K562 (cell line): ENCODE measurements at regions not wholly inside any gene's neighbourhood (a gene's known extent, or its start where the extent isn't known, plus 50 kb on each side); places are given as distances from the start of the nearest gene placed in this dataset.

Source experiments
- ATAC-seq: fragments of 200-7000 bp; cut with Tn5 transposase; 3 replicates; pipeline ENCODE4 v1.9.1; 2020; ENCODE audit warnings: moderate library complexity
- BruUV-seq: library from RNA; stranded (reverse); fragments of 400-500 nt; replicated peaks from 2 replicates; lab custom pipeline; 2021; lab: Mats Ljungman, UMichigan
- CTCF ChIA-PET: fragments of 300-600 bp; formaldehyde crosslinking; extraction: SDS; loops from one replicate; lab custom pipeline; 2021; ENCODE audit warnings: low intra/inter-chr PET ratio; lab: Yijun Ruan, JAX
- POLR2A ChIA-PET: fragments of 300-600, 350-650 bp; sonication (Branson Sonifier 250); formaldehyde crosslinking; extraction: SDS; loops from one replicate; lab custom pipeline; 2021; ENCODE audit warnings: antibody characterized with exemption, inconsistent platforms; lab: Yijun Ruan, JAX
- DNase-seq, 4 experiments: peaks; one replicate each; pipeline versions ENCODE4 v3.0.0 to v3.0.0-alpha.2; 2011 to 2018; ENCODE audit warnings: low spot score in 3 of 4, mixed read lengths in 3 of 4; ENCODE audit errors: extremely low read depth in 1 of 4
- FAIRE-seq: peaks from 2 replicates; lab custom pipeline; 2011; peaks lifted over from hg19 to GRCh38; lab: Jason Lieb, UNC
- H2AFZ ChIP-seq: 2 replicates; pipeline ENCODE4 v1.6.0; 2011; ENCODE audit warnings: low read depth, low read length, control low read depth, inconsistent platforms
- H3K27ac ChIP-seq: fragments of 200-600 bp; 3 replicates; pipeline ENCODE4 v1.8.0; 2011; ENCODE audit warnings: low read depth, mild to moderate bottlenecking, control low read depth, inconsistent platforms, low read length, moderate library complexity, mixed read lengths; ENCODE audit errors: extremely low read depth
- H3K27me3 ChIP-seq, 2 experiments: fragments of 300-600 bp in 1 of 2; 2 replicates in 1 of 2; 3 replicates in 1 of 2; pipeline versions ENCODE4 v1.6.0 to v1.8.0; 2011; ENCODE audit warnings: inconsistent platforms in 2 of 2, low read length in 2 of 2, mild to moderate bottlenecking in 1 of 2, mixed read lengths in 1 of 2, moderate library complexity in 1 of 2; ENCODE audit not compliant: control insufficient read depth in 2 of 2, insufficient read depth in 2 of 2
- H3K36me3 ChIP-seq: fragments of 300-600 bp; 3 replicates; pipeline ENCODE4 v1.8.0; 2011; ENCODE audit warnings: mild to moderate bottlenecking, low read length, inconsistent platforms; ENCODE audit not compliant: control insufficient read depth, insufficient read depth
- H3K4me1 ChIP-seq, 2 experiments: fragments of 200-600 bp in 1 of 2; replicated peaks in 1 of 2; 2 replicates in 1 of 2; 3 replicates in 1 of 2; pipeline versions ENCODE4 v1.5.1 to v1.8.0; 2011; ENCODE audit warnings: inconsistent platforms in 2 of 2, low read length in 2 of 2, mild to moderate bottlenecking in 1 of 2, mixed read lengths in 1 of 2, moderate library complexity in 1 of 2; ENCODE audit not compliant: control insufficient read depth in 2 of 2, insufficient read depth in 2 of 2
- H3K4me2 ChIP-seq: 2 replicates; pipeline ENCODE4 v1.6.1; 2011; ENCODE audit warnings: low read length, control low read depth, inconsistent platforms, mixed read lengths; ENCODE audit not compliant: insufficient read depth
- H3K4me3 ChIP-seq: fragments of 200-600 bp; sonication (generic), shearing (Covaris generic); 2 replicates; pipeline ENCODE4 v1.5.1; 2016; ENCODE audit warnings: control low read depth, inconsistent platforms
- H3K79me2 ChIP-seq: fragments of 200-600 bp; 3 replicates; pipeline ENCODE4 v1.8.0; 2011; ENCODE audit warnings: low read length, inconsistent platforms; ENCODE audit not compliant: control insufficient read depth, insufficient read depth
- H3K9ac ChIP-seq, 2 experiments: 2 replicates each; pipeline versions ENCODE4 v1.6.0 to v1.6.1; 2011; ENCODE audit warnings: low read depth in 2 of 2, low read length in 2 of 2, control low read depth in 1 of 2, inconsistent platforms in 1 of 2, mild to moderate bottlenecking in 1 of 2, mixed read lengths in 1 of 2; ENCODE audit not compliant: insufficient read depth in 1 of 2
- H3K9me1 ChIP-seq: one replicate; pipeline ENCODE4 v1.6.0; 2011; ENCODE audit warnings: inconsistent platforms, mild to moderate bottlenecking, low read length, moderate library complexity; ENCODE audit not compliant: control insufficient read depth, insufficient read depth
- H3K9me3 ChIP-seq: replicated peaks from 2 replicates; pipeline ENCODE4 v1.5.1; 2011; ENCODE audit warnings: low read depth, low read length, inconsistent platforms; ENCODE audit not compliant: control insufficient read depth, insufficient read depth
- H4K20me1 ChIP-seq: replicated peaks from 2 replicates; pipeline ENCODE4 v1.6.1; 2011; ENCODE audit warnings: low read length, inconsistent platforms, mixed read lengths; ENCODE audit not compliant: control insufficient read depth, insufficient read depth
- CTCF ChIP-seq, 3 experiments: IDR thresholded peaks in 2 of 3; conservative IDR thresholded peaks in 1 of 3; 2 replicates each; pipeline ENCODE4 v1.5.1; 2011 to 2012; ENCODE audit warnings: low read length in 3 of 3, mild to moderate bottlenecking in 3 of 3, control low read depth in 2 of 3, improper control_type of control experiment in 1 of 3, inconsistent platforms in 1 of 3, low read depth in 1 of 3, mixed read lengths in 1 of 3, moderate library complexity in 1 of 3; ENCODE audit not compliant: insufficient read depth in 2 of 3
- HDAC8 ChIP-seq: fragments of 450-650 bp; IDR thresholded peaks from 2 replicates; pipeline ENCODE4 v1.6.1; 2016; ENCODE audit warnings: mild to moderate bottlenecking, missing genetic modification characterization, moderate library complexity, missing compliant biosample characterization
- ILK ChIP-seq: fragments of 450-650 bp; IDR thresholded peaks from 2 replicates; pipeline ENCODE4 v1.6.1; 2016; ENCODE audit warnings: missing genetic modification characterization, low read depth, mild to moderate bottlenecking, missing compliant biosample characterization, moderate library complexity, borderline replicate concordance
- IRF2 ChIP-seq: sonication (generic); formaldehyde crosslinking; IDR thresholded peaks from 2 replicates; pipeline ENCODE4 v1.8.1; 2022; ENCODE audit warnings: mild to moderate bottlenecking, missing genetic modification reagents
- RBM25 ChIP-seq: fragments of 200-400 bp; formaldehyde crosslinking; IDR thresholded peaks from 2 replicates; pipeline ENCODE4 v1.6.1; 2018; ENCODE audit warnings: low read length, low read depth, moderate library complexity; ENCODE audit not compliant: severe bottlenecking
- SLC30A9 ChIP-seq: fragments of 250-450 bp; sonication (Bioruptor Pico); IDR thresholded peaks from 2 replicates; pipeline ENCODE4 v1.8.0; 2022; ENCODE audit warnings: mild to moderate bottlenecking, moderate library complexity
- SOX6 ChIP-seq: fragments of 450-650 bp; IDR thresholded peaks from 2 replicates; pipeline ENCODE4 v1.6.1; 2014; ENCODE audit warnings: mild to moderate bottlenecking
- YBX1 ChIP-seq: fragments of 450-650 bp; IDR thresholded peaks from 2 replicates; pipeline ENCODE4 v1.7.1; 2016; ENCODE audit warnings: mild to moderate bottlenecking
- ZNF592 ChIP-seq: fragments of 450-650 bp; IDR thresholded peaks from 2 replicates; pipeline ENCODE4 v1.6.1; 2017; ENCODE audit warnings: antibody characterized with exemption, mild to moderate bottlenecking
- WGBS: fragments of 100-300 bp; shearing (Covaris generic); methylation state at CpG from one replicate; pipeline ENCODE4 v1.1.6; 2016; ENCODE audit warnings: low coverage, mixed read lengths; ENCODE audit not compliant: insufficient coverage; ENCODE audit errors: missing lambda C conversion rate; 5-methylcytosine and 5-hydroxymethylcytosine counted together
- in situ Hi-C: fragments of 300-500 bp; cut with MboI; formaldehyde crosslinking; loops from 4 replicates; pipeline ENCODE4 v1.15.0; 2018; ENCODE audit warnings: inconsistent platforms, mixed read lengths
- intact Hi-C: fragments of 100-400 bp; cut with micrococcal nuclease; formaldehyde crosslinking; loops from 2 replicates; pipeline ENCODE4 v1.14.2; 2022

GRCh38 chr6:113659762-113660404 lies 197.3 kb upstream of the MARCKS start (continued):
- TF ChIP-seq ZNF592 (no peak), IRF2 (CRISPR knock-in tag) (no peak), HDAC8 (tag) (no peak), ILK (tag) (no peak), YBX1 (no peak), RBM25 (no peak), SOX6 (no peak)

- H3K9me1 ChIP-seq: no peaks in the 10 kb centered on the region
- no peaks in the 10 kb centered on the region for H4K20me1 ChIP-seq
- H3K27ac ChIP-seq: no peak overlapping the region
- H3K36me3 ChIP-seq: no peaks in the 10 kb centered on the region
- in situ Hi-C loops (no loop called here), intact Hi-C loops (no loop called here)
- TF ChIP-seq SLC30A9: no peak
- no peak for TF ChIP-seq CTCF (IDR thresholded peaks at IDR 0.05 in 2 of 3, conservative IDR thresholded peaks at IDR 0.05 in 1 of 3; ENCODE audit: insufficient read depth in 2 of 3, low read depth in 1 of 3, low read length in 3 of 3)
- H3K4me2 ChIP-seq: no peak overlapping the region
- no peaks in the 10 kb centered on the region for H3K79me2 ChIP-seq
- POLR2A ChIA-PET: interaction anchor here (0.7 kb wide), 1 partner anchor 30 kb away, joined by 3 read pairs; no protein-coding TSS in a partner anchor
- FAIRE-seq: no peak
- WGBS: 0% methylated on average over 1 of the region's 2 CpGs
- H2AFZ ChIP-seq: no peak overlapping the region
- CTCF ChIA-PET: no interaction called here
- H3K9ac ChIP-seq: no peak overlapping the region
- no peaks in the 10 kb centered on the region for H3K27me3 ChIP-seq
- no peak for ATAC-seq
- H3K9me3 ChIP-seq: no peaks in the 10 kb centered on the region
- BruUV-seq: no TSS peak
- DNase-seq: no peak
- no peaks in the 10 kb centered on the region for H3K4me1 ChIP-seq
- H3K4me3 ChIP-seq: no peak overlapping the region
Observed at GRCh38 chr6:113660819-113661218, 196.3 kb upstream of the MARCKS start.
